ENCODE measurements at regions not wholly inside any gene's neighbourhood (a gene's known extent, or its start where the extent isn't known, plus 50 kb on each side); places are given as distances from the start of the nearest gene placed in this dataset.

GRCh38 chr13:73368608-73369007, 309.8 kb downstream of the KLF5 start:
- DNase-seq, result no peak

DNA sequence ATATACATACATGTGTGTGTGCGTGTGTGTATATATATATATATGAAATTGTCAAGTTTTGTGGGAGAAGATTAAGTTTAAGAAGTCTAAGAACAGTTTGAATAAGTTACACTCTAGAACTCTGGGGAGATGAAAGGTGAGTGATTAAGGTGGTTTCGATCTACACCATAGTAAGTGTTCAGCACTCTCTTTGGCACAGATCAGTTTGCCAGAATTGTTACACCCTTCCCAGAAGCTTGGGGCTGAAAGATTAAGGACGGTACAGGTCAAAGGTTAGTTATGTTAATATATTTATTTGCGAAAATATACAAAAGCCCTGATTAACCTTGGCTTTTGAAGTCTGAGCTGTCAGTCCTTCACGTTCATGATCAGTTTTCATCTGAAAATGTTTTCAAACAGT, 309.1 kb downstream of the KLF5 start:
- DNase-seq, result no peak

GRCh38 chr13:73366241-73366640, 307.4 kb downstream of the KLF5 start:
- DNase-seq, result no peak

DNA sequence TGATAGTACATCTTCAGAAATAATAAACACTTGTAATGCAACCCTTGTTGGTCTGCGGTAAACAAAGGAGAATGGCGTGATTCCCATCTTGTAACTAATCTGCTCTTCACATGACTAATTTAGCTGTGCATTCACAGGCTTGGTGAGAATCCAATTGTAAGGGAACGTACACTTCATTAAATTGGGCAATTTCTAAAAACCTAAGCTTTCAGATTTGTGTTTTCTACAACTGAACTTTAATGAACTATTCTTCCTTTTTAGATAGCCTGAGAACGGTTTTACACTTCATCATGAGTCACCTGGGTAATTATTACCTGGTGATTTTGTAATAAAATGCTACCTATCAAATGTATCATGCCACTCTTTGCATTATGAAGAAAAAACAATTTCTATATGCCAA, 306.9 kb downstream of the KLF5 start:
- DNase-seq, result no peak

- DNase-seq, result no peak
Measured at GRCh38 chr13:73365252-73365651, 306.4 kb downstream of the KLF5 start.

GRCh38 chr13:73364736-73365135, 305.9 kb downstream of the KLF5 start:
- no peak for DNase-seq

DNA sequence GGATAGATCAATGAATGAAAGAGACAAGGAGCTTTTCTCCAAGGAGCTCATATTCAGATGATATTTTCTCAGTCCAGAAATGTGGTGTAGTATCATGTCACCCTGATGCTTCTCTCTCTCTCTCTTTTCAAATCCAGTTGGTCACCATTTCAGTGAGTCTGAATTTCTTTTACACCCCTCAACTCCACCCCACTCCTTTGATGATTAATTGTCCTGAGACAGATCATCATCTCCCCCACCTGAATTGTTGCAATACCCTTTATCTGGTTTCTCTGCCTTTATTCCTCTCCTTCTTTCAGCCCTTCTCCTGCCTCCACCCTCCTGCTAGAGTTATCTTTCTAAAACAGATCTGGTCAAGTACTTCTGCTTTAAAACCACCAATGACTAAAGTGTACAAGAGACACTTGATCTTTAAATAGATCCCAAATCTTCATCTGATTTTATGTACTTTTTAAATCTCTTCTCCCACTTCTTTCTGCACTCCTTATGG, 299.8 kb downstream of the KLF5 start:
- no peak for DNase-seq

DNA sequence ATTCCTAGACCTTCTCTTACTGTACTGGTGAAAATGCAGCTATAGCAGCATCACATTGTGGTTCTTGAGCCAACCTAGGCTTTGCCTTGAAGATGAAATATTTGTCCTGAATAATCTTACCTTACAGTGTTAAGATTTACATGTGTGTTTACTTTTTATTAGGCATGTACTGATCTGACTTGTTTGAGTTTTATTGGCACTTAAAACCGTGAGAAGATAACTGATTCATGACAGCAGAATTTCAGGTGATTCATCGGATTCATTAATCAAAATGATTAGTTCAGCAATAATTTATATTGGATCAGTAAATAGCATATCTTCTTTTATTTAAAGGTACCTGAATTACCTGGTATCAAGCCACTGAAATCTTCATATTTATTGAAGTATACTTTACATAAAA, 296.3 kb downstream of the KLF5 start:
- DNase-seq, result no peak

- no peak for DNase-seq
Measured at GRCh38 chr13:73351730-73352129, 292.9 kb downstream of the KLF5 start.

DNA sequence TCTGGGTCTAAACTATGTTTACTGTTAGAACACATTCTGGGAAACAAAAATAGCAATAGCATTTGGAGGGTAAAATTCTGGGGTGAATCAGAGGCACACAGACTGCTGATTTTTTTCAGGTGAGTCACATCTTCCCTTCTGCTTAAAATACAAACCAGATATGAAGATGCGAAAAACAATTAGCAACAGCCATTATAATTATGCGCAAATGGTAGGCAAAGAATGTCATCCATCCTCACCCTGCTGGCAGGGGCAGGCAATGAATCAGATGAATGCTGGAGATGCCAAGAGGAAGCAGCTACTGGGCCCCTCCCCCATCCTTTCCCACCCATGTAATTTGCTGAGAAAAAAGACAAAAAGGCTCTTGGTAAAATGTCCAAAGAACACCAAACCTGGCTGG, 282.9 kb downstream of the KLF5 start:
- DNase-seq, result no peak

- DNase-seq, result no peak
Measured at GRCh38 chr13:73340069-73340468, 281.3 kb downstream of the KLF5 start.

GRCh38 chr13:73339086-73339485, 280.3 kb downstream of the KLF5 start:
- no peak for DNase-seq

- DNase-seq, result no peak
Measured at GRCh38 chr13:73338389-73338788, 279.6 kb downstream of the KLF5 start.

DNA sequence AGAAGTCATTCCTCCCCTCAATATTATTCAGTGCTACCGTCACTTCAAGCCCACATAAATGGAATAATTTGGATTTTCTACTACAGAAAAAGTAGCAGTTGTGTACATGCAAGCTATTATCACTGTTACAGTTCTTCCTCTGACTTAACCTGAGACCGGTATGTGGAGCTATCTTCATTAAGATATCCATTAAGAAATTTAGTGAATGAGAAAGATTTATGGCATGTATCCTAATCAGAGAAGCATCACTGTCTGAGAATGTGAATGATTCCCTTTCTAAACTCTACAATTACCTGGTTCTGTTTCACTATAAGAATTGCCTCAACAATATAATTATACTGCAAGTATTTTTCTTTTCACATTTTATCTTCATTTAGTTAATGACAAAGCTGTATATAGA, 278.7 kb downstream of the KLF5 start:
- no peak for DNase-seq

- no peak for DNase-seq
Measured at GRCh38 chr13:73336773-73337172, 278.0 kb downstream of the KLF5 start.

DNA sequence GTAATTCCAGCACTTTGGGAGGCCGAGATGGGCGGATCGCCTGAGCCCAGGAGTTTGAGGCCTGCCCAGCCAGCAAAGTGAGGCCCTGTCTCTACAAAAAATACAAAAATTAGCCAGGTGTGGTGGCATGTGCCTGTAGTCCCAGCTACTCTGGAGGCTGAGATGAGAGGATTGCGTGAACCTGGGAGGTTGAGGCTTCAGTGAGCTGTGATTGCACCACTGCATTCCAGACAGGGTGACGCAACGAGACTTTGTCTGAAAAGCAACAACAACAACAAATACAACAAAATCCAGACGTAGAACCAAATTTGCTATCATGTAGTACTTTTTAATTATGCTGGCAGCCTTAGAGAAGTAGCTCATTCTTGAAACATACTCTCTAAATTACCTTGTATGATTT, 277.1 kb downstream of the KLF5 start:
- no peak for DNase-seq

DNA sequence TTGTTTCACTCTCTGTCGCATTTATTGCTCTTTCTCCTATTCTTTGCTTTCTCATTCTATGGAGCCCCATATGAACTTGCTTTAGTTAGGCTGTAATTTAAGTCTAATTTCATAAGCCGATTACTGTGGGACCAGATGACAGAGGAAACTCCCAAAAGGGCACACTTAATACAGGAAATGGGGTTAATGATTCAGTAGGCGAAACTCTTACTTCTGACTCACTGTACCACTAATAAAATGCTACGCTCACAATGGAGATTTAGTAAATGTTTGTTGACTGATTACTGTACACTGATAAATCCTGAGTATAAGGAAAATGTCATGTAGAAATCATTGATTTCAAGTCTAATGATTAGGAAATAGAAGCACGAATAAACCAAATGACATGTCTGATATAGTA, 276.4 kb downstream of the KLF5 start:
- no peak for DNase-seq

- DNase-seq, result no peak
Measured at GRCh38 chr13:73334445-73334844, 275.6 kb downstream of the KLF5 start.

- DNase-seq, result no peak
Measured at GRCh38 chr13:73331556-73331955, 272.8 kb downstream of the KLF5 start.

DNA sequence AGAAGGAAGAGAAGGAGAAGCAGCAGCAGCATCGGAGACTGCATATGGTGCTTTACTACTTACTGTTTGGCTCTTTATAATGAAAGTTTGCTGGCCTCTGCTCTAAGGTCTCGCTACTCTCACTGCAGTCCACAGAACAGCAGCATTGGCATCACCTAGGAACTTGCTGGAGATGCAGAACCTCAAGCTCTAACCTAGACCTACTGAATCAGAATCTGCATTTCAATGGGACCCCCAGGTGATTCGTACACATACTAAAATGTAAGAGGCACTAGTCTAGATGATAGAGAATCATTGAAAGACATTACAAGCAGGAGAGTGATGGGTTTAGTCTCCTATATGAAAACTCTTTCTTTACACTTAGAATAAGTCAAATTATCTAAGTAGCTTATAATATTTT, 270.6 kb downstream of the KLF5 start:
- DNase-seq, result no peak

DNA sequence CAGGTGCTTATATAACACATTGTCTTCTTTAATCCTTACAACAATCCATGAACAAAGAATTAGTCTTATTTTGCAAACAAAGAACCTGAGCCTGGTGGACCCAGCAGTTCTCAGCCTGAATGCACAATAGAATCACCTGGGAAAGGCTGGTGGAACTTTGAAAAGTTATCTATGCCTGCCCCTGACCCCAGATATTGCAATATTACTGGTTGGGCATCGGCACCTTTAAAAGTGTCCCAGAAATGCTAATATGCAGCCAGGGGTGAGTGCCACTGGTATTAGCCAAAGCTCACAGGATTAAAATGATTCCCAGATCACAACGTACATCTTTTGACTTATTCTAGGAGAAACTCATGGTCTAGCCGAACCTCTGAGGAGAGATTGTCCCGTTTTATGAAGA, 268.8 kb downstream of the KLF5 start:
- DNase-seq, result no peak

DNA sequence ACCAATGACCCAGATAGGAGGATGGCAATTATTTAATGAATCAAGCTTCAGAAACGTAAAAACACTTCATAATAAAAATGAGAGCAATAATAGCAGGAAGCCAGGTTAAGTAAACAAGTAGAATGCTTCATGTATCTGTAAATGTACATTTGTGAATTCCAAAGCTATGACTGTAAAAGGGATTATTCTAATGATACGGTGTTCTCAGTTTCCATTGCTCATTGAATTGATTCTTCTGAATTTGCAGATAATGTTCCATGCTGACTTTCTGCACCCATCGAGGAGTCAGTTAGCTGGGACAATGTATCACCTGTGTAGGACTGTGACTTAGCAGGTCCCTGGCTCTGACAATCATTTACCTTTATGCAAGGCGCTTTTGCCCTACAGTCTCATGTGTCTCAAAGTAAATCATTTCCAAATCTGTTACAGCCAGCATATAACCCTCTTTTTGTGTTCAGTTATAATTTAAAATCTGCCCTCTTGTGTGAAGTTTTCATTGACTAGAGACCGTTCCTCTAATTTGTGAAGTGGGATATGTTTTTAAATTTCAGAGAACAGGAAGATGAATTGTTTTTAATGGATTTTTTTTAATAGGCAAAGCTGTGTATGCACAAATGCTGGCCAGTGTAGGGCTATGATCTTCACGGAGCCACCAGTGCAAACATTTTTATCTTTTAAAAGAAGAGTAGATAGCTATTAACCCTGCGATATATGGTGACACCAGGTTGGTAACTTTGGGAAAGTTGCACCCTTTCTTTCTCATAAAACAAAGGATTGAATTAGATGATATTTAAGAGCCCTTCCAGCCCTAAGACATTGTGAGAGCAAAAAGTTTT, 267.1 kb downstream of the KLF5 start:
- no peak for DNase-seq

DNA sequence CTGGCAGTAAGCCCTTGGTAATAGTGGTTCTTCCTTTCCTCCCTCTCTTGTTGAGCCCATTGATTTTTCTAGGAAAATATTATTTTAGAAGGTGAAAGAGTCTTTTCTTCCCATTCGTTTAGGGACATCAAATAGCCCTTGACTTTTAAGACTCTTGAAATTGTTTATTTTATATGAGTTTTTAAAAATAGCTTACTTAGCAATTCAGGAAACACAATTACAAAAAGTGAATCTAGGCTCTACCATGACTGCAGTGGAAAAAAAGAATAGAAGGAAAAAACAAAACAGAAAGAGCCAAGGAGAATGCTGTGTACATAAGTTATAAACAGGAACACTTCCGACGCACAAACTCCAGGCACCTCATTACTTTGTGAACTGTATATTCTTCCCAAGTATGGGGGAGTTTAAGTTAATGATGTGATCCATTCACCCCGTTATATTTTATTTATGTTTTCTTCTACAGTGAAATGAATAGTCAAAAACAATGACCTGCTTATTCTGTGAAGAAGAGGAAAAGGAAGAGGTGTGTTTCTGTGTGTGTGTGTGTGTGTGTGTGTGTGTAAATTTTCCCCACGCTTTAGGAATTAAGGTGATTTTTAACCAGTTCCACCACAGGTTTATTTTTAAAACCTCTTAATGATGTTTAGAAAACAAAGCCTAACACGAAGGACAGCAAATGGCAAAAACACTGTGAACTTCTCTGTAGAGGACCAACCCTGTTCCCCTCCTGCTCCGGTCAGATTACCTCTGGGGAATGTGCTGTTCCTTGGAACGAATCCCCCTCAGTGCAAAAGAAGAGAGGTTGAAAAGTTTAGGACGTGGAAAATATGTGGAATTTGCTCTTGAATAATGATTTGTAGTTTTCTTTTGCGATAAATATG, 266.3 kb downstream of the KLF5 start:
- DNase-seq, result no peak

GRCh38 chr13:73323615-73324014, 264.8 kb downstream of the KLF5 start:
- no peak for DNase-seq

All from NCI-H2227 treated with DMSO at 0.1 percent for 48 hours (cell line).